HT1080 (cell line): ENCODE measurements at regions not wholly inside any gene's neighbourhood (a gene's known extent, or its start where the extent isn't known, plus 50 kb on each side); places are given as distances from the start of the nearest gene placed in this dataset.
"Not testable (repeated sequence)": the region's sequence is repeated elsewhere in the genome, so short reads cannot be mapped to it uniquely, and the experiment has no call there.

Experiments used
- DNase-seq: peaks from one replicate; pipeline ENCODE4 v3.0.0-alpha.2; 2015; ENCODE audit warnings: low read depth

DNA sequence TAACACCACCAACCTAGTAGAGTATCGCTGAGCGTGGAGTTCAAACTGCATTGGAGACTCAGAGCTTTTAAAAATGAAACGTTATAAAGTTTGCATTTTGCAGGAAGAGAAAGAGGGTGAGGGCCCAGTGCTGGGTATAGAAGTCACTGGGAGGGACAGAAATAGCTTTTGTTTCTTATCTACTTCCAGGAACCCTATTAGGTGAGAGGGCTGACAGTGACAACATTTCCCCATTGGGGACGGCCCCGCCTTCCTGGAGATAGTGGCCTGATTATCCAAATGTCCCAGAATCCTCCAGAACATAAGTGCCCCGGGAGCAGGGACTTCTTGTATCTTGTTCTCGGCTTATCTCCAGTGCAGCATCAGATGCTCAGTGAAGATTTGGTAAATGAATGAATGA is 574.9 kb downstream of the PTPRU start:
- no peak for DNase-seq

DNA sequence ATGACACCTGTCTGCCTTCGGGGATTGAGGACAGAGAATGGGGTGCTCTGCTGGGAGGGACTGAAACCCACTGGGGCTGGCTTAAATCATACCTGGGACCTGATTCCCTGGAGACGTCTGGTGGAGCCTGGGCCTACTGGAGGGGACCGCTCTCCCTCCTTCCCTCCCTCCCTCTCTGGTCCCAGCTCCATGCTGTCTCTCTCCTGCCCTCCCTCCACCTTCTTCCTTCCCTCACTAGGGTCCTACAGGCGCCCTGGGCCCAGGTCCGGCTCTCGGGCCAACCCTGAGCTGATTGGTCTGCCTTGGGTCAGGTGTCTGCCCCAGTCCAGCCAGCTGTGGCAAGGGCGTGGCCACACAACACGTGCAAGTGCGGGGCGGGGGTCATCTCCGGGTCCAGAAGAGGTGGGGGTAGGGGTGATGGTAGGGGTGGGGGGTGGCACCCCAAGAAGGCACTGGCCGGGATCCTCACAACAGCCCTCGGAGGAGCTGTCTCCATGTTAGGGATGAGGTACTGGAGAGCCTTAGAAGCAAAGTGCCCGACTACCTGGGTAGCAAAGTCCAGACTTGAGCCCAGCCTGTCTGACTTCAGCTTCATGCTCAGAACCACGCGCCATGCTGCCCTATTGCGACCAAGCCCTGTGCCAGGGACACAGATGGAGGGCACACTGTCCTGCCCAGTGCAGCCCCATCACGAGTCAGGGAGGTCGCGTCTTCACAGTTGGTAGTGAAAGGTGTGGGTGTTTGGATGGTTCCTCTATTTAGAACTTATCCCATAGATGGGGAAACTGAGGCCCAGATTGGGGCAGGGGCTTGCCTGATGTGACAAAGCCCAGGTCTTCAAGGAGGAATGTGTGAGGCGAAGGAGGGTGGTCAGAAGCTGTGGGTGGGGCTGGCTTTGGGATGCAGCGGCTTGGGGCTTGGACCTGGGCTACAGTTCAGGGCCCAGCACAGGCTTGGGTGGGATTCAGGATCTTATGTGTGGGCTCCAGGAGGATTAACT is 574.1 kb downstream of the PTPRU start:
- DNase-seq = no peak

DNA sequence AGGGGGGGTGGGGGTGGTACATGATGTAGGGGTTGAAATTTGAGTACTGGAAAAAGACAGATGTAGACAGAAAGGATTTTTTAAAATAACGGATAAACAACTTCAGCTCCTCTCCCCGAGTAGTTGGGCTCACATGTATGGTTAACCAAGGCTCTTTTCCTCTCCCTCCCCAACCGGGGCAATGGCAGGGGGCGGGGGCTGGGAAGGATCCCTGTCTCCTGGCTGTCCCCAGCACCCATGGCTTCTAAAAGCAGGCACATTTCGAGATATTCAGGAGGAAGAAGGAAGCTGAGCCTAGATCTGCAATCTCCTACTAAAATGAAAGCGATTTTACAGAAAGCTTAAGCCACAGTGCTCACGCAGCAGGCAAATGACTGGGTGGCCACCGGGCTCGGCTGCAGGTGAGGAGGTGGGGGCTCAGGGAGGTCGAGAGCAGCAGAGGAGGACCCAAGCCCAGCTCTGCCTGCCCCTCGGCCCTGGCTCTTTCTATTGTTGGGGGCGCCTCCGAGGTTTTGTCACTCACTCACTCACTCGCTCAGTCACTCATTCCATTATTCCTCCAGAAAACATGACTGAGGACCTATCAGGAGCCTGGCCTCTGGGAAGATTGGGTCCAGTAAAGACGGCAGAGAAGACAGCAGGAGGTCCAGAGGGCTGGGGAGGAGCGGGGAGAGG is 573.3 kb downstream of the PTPRU start:
- DNase-seq = no peak

DNA sequence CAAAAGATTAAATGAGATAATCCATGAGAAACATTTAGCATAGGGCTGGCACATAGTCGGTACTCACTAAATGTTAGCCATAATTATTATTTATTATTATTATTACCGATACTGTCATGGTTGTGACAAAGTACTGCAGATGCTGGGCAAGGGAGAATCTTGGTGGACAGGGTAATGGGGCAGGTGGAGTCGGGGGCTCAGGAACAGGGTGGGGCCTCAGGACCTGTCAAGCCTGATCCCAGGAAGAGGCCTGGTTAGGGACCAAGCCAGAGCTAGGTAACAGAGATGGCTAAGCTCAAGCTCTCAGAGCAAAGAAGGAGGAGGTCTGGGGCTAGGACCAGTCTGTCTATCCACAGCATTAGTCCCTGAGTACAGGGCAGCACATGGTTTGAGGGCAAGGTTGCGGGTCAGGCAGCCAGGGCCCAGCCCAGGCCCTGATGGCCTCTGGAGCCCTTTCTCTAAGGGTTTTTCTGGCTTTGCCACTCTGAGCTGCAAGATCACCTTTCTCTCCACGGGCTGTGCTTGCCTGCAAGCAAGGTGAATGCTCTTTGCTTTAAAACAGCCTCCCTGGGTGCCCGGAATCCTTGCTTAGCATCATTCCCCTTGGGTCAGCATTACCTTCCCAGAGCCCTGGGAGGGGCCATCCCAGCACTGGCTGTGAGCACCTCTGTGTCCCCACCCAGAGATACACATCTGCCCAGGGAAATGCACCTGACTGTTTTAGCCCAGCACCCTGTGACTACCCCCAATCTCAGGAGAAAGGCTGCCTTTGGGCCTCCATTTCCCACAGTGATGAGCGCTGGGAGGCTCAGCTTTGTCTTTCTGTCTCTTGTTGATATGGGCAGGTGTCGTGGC is 572.0 kb downstream of the PTPRU start:
- DNase-seq = no peak

DNA sequence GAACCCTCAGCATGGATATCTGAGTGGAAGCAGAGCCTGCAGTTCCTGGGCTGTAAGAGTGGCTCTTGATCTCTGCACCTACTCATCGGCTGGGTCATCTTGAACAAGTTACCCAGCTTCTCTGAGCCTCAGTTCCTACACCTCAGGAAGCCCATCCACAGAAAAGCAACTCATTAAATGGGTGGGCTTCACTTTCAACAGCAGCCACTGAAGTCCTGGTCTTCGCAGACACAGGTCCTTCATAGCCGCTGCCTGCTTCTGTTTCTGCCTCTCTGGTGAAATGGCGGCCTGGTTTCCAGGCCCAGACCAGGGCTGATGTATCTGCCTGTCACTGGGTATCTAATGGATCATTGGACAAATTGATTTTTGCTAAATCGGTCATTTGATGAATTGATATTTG is 571.4 kb downstream of the PTPRU start:
- DNase-seq = no peak

DNA sequence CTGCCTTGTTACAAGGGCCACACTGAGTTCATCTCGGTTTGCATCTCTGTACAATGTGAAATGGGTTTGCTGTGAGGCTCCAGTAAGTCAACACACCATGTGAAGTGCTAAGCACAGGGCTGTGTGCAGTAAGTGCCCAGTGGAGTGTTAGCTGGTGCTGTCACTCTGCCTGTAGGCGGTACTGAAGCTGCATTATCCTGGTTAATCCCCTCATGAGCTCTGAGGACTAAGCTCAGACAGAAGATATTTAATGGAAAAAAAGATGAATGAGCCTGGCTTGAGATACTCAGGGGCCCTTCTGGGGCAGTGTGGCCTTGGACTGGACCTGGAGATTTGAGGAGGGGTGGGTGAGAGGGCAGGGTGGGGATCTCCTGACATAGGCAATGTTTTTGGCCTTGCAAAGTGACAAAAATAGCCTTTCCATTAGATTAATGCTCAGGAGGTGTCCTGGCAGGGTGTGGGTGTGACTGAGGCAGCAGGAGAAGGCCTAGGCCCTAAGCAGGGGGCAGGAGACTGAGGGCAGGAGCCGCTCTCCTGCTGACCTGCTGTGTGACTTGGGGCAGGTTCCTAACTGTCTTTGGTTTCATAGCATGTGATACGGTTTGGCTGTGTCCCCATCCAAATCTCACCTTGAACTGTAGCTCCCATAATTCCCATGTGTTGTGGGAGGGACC is 570.5 kb downstream of the PTPRU start:
- DNase-seq = no peak

DNA sequence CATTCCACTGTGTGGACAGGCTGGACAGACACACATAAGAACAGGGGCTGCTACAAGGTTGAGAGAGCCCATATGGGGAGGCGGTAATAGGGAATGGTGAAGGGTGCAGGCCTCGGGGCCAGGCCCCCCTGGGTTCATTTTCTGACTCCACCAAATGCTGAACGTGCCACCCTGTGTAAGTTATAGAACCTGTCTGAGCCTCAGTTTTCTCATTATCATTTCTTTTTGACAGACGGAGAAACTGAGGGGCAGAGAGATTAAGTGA is 569.5 kb downstream of the PTPRU start:
- DNase-seq = no peak

DNA sequence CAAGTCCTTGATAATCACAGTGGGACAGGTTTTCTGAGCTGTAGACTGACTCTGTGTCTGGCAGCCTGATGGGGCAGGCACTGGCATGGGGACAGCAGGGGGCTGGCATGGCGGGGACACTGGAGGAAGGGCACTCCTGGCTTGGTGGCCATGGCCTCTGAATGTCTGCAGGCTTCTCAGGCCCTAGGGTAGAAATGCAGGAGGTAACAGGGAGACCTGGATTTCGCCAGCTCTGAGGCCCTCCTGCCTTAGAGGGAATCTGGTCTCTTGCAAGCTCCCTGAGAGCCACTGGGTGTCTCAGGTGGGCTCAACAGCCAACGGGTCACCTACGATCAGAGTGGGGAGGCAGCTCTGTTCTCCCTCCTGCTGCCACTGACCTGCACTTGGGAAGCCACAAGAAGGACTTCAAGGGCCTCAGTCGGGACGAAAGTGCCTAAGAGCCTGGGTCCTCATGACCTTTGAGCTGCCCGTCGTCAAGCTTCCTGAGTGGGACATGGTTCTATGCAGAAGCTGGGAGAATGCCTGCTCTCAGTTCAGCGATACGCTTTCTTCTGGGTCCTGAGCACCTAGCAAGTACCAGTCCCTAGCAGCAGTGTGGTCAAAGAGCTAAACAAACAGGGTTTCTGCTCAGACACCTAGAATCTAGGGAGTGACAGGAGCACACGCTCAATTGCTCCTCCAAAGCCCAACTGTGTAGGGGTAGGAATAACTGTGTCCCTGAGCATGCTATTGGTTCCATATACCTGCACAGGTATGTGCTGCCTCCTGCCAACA is 569.0 kb downstream of the PTPRU start:
- no peak for DNase-seq

DNA sequence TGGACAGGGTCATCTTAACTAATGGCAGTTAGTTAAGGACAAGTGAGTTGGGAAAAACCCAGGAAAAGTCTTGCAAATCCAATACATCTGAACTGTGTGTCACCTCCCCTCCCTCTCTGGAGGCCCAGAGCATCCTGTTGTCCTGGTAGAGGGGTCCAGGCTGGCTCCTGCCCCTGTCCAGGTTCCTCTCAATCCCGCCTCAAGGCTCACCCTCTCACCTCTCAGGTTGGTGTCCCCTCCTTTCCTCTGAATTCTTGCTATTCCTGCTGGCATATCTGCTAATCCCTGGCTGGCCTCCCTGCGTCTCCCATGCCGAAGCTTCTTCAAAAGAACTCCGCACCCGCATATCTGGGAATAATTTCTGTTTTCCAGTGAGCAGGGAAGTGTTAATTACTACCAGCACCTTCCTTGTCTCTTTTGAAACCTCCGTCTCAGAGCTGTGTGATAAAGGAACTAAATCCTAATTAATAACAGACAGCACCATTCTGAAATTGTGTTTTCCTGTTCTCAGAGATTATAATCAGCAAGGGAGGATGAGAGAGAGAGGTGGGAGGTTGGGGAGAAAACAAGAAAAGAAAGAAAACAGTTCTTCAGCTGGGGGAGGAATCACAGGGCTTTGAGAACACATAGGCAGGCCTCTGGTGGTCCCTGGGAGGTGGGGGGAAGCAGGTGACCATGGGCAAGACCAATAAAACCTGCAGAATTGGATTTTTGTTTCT is 568.0 kb downstream of the PTPRU start:
- no peak for DNase-seq

DNA sequence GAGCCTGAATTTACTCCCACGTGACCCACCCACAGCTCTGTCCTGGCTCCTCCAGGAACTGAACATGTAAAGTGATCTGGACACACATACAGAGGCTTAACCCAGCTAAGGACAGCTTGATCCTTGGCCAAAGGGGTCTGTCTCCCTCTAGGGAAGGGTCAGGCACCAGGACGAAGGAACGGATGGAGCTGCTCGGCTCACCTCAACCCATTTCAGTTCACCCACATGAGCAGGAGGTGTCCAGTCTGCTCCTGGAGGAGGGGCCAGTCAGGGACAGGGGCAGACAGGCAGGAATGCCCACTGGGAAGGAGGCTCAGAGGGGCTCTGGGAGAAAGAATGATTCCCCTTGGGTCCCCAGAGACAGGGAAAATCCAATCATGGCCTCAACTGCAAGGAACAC is 567.2 kb downstream of the PTPRU start:
- DNase-seq = no peak

DNA sequence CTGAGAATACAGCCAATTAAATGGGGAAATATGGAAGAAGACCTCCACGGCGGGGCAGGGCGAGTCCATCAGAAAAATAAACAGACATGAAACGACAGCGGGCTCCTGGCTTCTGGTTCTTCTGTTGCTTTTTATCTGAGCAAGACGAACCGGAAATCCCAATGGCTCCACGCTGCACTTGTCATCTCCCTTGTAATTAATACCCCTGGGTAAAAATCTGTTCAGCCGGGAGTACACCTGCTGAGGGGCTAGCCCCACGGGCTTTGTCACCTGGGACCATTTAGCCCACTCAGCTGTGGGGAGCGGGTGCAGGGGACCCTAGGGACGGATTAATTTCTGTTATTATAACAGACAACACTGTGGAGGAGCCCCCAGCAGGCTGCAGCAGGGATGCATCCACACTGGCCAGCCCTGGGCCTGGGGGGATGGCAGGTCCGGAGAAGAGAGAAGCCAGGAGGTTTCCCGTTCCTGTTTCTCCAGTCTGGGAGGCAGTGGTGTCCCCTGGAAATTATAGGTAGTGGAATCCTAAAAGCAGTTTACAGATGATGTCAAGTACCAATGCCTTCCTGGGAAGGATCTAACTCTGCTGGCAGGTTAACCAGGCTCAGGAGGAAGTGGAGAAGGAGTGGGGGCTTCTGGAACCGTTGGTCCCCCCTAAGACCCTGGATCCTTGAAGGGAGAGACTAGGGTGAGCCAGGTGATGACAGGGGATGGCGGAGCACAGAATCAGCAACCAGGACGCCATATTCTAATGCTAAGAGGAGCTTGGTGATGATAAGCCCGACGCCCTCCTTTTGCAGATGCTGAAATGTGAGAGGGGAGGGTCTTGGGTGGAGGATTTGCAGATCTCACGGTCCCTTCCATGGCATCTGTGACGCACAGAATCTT is 566.1 kb downstream of the PTPRU start:
- no peak for DNase-seq

DNA sequence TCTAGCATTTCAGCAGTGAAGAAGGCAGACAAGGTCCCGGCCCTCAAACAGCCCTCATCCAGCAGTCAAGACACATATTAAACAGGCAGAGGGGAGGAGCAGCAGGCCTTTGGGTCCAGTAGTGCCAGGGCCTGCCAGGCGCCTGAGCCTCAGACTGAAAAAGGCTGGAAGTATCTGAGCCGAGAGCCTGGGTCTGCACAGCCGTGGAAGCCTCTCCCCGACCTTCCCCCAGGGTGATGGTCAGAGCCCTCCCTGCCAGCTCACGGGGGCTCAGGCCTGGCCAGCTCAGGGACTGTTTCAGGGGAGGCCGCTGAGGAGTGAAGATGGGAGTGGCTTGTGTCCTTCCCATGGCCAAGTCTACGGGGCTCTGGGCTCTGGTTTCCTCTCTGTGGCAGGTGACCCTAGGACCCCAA is 565.2 kb downstream of the PTPRU start:
- DNase-seq = no peak

DNA sequence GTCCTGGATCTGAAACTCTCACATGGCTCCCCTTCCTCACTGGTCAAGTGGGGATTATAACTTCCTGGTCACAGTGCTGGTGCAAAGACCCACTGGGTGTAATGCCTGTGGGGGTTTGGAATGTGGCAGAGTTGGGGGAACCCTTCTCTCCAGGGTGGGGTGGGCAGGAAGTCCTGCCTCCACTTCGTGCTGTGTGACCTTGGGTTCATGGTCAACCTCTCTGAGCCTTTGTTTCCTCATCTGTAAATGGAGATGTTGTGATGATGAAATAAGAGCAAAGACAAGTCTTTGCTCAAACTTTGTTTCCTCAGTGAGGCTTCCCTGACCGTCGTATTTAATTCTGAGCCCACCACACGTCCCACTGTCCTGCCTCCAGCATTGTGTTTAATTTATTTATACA is 564.7 kb downstream of the PTPRU start:
- no peak for DNase-seq

DNA sequence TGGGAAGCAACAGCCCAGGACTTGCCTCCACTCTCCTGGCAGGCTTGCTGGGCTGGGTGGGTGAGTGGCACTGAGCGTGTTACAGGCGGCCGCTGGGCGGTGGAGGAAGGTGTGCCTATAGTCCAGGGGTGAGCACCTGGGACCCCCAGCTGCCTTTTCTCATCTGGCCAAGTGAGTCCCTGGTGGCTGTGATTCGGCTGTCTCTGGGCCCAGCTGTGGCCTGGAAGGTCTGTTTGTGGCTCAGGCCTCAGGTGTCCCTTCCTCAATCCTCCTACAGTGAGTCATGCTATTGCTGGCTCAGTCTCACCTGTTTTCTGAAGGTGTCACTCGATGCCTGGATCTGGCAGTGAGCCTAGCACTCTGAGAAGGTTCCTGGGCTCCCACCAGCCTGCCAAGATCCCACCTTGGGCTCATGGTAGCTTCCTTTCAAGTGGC is 564.2 kb downstream of the PTPRU start:
- no peak for DNase-seq

DNA sequence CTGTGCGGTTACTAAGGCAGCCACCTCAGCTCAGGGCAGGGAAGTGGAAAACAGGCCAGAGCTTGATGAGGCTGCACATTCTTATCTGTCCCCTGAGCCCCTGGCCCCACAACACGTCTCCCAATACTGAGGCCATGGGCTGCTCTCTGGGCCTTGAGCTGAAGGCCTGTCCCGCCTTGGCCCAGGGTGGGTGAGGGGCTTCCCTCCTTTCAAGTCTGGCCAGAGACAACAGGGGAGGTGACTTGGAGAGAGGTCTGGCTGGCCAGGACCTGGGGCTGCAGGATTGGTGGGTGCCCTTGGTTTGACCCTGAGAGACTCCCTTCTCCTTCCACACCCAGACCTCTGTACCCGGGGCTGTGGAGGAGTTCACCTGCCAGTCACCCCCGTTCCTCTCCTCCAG is 563.8 kb downstream of the PTPRU start:
- no peak for DNase-seq

DNA sequence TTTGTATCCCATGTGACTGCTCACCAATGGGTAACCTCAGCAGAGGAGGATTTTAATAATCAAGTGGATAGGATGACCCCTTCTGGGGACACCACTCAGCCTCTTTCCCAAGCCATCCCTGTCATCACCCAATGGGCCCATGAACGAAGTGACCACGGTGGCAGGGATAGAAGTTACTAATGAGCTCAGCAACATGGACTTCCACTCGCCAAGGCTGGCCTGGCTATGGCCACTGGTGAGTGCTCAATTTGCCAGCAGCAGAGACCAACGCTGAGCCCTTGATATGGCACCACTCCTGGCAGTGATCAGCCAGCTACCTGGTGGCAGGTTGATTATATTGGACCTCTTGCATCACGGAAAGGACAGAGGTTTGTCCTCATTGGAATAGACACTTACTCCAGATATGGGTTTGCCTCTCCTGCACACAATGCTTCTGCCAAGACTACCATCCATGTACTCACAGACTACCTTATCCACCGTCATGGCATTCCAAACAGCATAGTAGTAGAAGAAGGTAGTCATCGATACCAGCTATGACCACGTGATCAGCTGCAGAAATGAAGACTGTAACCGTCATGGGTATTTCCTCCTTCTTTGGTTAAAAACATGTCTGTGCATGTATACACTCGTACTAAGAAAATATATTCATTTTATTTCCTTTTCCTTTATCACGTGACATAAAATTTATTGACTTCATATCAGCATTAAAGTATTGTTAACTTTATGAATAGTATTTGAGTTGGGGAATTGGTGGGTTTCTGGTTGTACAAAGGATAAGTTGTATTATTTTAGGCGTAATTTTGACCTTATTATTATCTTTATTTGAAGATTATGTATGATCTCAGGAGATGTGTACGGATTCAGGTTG is 562.6 kb downstream of the PTPRU start:
- DNase-seq = no peak

DNA sequence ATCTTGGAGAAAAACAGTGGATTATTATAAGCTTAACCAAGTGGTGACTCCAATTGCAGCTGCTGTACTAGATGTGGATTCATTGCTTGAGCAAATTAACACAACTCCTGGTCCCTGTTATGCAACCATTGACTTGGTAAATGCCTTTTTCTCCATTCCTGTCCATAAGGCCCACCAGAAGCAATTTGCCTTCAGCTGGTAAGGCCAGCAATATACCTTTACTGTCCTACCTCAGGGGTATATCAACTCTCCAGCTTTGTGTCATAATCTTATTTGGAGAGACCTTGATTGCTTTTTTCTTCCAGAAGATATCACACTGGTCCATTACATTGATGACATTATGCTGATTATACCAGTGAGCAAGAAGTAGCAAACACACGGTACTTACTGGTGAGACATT is 560.8 kb downstream of the PTPRU start:
- DNase-seq = not testable (repeated sequence)

DNA sequence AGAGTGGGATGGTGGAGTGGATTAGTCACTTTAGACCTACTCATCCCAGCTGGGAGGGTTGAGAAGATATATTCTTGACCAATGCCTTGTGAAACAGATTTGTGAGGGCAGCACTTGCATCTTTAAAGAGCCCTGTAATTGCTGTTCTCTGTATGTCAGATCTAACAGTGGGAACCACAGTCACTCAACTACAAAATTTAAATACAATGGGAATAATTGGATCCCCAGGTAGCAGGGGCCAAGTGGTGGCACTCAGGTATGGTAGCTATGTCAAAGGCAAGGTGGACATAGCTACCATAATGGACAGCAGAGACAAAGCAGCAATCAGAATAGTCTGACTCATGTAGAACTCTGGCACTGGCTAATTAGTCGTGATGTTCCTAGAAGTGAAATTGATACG is 559.6 kb downstream of the PTPRU start:
- not testable (repeated sequence) for DNase-seq
